ENCODE measurements at regions not wholly inside any gene's neighbourhood (a gene's known extent, or its start where the extent isn't known, plus 50 kb on each side); places are given as distances from the start of the nearest gene placed in this dataset.

GRCh38 chr10:25761937-25762336, 172.1 kb upstream of the MYO3A start:
- no peak for TF ChIP-seq CTCF (IDR thresholded peaks at IDR 0.05)
- no peak for TF ChIP-seq POLR2AphosphoS5 (IDR thresholded peaks at IDR 0.05)
